ENCODE measurements at regions not wholly inside any gene's neighbourhood (a gene's known extent, or its start where the extent isn't known, plus 50 kb on each side); places are given as distances from the start of the nearest gene placed in this dataset.

DNA sequence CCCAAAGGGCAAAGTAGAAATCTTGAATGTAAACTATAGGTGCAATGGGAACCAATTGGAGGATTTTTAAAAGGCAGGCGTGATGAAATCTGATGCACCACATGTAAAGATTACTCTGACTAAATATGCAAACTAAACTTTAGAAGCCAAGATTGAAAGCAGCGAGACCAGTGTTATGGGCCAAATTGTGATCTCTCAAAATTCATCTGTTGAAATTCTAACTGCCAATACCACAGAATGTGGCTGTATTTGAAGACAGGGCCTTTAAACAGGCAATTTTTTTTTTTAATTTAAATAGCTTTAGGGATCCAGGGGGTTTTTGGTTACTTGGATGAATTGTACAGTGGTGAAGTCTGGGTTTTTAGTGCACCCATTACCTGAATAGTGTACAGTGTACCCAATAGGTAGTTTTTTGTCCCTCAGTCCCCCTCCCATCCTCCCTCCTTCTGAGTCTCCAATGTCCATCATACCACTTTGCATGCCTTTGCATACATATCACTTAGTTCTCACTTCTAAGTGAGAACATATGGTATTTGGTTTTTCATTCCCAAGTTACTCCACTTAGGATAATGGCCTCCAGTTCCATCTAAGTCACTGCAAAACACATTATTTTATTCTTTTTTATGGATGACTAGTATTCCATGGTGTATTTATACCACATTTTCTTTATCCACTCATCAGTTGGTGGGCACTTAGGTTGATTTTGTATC lies 69.7 kb downstream of the DRD1 start:
- POLR2A ChIA-PET, result no interaction called here
- BruUV-seq (replicated peaks), result no TSS peak
- H3K27ac Mint-ChIP-seq (ENCODE audit: unreplicated experiment), result no peak overlapping the region
- peaks cover 19% of the 10 kb centered on the region for H3K4me1 ChIP-seq
- no peaks in the 10 kb centered on the region for H3K36me3 ChIP-seq (ENCODE audit: control insufficient read depth, insufficient read depth, low read length)
- CTCF ChIA-PET, result no interaction called here
- peaks cover 16% of the 10 kb centered on the region for H3K4me1 Mint-ChIP-seq (ENCODE audit: low read depth, unreplicated experiment)
- no peak overlapping the region for H3K4me3 Mint-ChIP-seq (ENCODE audit: unreplicated experiment)
- H3K27me3 Mint-ChIP-seq (ENCODE audit: insufficient read depth, unreplicated experiment), result no peaks in the 10 kb centered on the region
- DNase-seq, result no peak
- intact Hi-C loops (cut with micrococcal nuclease; ENCODE audit: unreplicated experiment), result no loop called here
- H3K4me3 ChIP-seq (ENCODE audit: low read depth, low read length), result no peak overlapping the region
- TF ChIP-seq, protein P1, sequence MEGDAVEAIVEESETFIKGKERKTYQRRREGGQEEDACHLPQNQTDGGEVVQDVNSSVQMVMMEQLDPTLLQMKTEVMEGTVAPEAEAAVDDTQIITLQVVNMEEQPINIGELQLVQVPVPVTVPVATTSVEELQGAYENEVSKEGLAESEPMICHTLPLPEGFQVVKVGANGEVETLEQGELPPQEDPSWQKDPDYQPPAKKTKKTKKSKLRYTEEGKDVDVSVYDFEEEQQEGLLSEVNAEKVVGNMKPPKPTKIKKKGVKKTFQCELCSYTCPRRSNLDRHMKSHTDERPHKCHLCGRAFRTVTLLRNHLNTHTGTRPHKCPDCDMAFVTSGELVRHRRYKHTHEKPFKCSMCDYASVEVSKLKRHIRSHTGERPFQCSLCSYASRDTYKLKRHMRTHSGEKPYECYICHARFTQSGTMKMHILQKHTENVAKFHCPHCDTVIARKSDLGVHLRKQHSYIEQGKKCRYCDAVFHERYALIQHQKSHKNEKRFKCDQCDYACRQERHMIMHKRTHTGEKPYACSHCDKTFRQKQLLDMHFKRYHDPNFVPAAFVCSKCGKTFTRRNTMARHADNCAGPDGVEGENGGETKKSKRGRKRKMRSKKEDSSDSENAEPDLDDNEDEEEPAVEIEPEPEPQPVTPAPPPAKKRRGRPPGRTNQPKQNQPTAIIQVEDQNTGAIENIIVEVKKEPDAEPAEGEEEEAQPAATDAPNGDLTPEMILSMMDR (IDR thresholded peaks at IDR 0.05; ENCODE audit: insufficient read depth in 1 of 2, low read depth in 1 of 2, low read length in 1 of 2, severe bottlenecking in 1 of 2, unreplicated experiment in 1 of 2), result no peak
- H3K27me3 ChIP-seq (replicated peaks; ENCODE audit: control insufficient read depth, insufficient read depth, low read length), result no peaks in the 10 kb centered on the region
- H3K9me3 ChIP-seq, result no peaks in the 10 kb centered on the region
- no peaks in the 10 kb centered on the region for H3K9me3 Mint-ChIP-seq (ENCODE audit: unreplicated experiment)
- no peaks in the 10 kb centered on the region for H3K36me3 Mint-ChIP-seq (ENCODE audit: insufficient read depth, unreplicated experiment)

DNA sequence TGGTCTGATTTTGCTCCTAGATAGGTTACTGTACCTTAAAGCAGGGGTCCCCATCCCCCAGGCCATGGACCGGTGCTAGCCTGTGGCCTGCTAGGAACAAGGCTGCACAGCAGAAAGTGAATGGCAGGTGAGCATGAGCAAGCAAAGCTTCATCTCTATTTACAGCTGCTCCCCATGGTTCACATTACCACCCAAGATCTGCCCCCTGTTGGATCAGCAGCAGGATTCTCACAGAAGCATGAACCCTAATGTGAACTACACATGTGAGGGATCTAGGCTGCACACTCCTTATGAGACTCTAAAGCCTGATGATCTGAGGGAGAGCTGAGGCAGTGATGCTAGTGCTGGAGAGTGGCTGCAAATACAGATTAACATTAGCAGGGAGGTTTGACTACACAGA lies 78.1 kb downstream of the DRD1 start:
- peaks cover 5% of the 10 kb centered on the region; the same call in 1 of the 2 replicates for H3K4me1 ChIP-seq
- H3K4me3 Mint-ChIP-seq (ENCODE audit: unreplicated experiment), result no peak overlapping the region
- no peaks in the 10 kb centered on the region for H3K9me3 Mint-ChIP-seq (ENCODE audit: unreplicated experiment)
- no peak overlapping the region for H3K27ac Mint-ChIP-seq (ENCODE audit: unreplicated experiment)
- no peaks in the 10 kb centered on the region for H3K36me3 Mint-ChIP-seq (ENCODE audit: insufficient read depth, unreplicated experiment)
- intact Hi-C loops (cut with micrococcal nuclease; ENCODE audit: unreplicated experiment), result no loop called here
- ChIA-PET POLR2A (no interaction called here), CTCF (no interaction called here)
- H3K27me3 Mint-ChIP-seq (ENCODE audit: insufficient read depth, unreplicated experiment), result no peaks in the 10 kb centered on the region
- no peaks in the 10 kb centered on the region for H3K36me3 ChIP-seq (ENCODE audit: control insufficient read depth, insufficient read depth, low read length)
- no TSS peak for BruUV-seq (replicated peaks)
- DNase-seq, result no peak
- no peaks in the 10 kb centered on the region for H3K9me3 ChIP-seq
- H3K4me3 ChIP-seq (ENCODE audit: low read depth, low read length), result no peak overlapping the region
- peaks cover 7% of the 10 kb centered on the region for H3K4me1 Mint-ChIP-seq (ENCODE audit: low read depth, unreplicated experiment)
- no peaks in the 10 kb centered on the region for H3K27me3 ChIP-seq (replicated peaks; ENCODE audit: control insufficient read depth, insufficient read depth, low read length)
- TF ChIP-seq, protein P1 (IDR thresholded peaks at IDR 0.05; ENCODE audit: insufficient read depth in 1 of 2, low read depth in 1 of 2, low read length in 1 of 2, severe bottlenecking in 1 of 2, unreplicated experiment in 1 of 2), result no peak

DNA sequence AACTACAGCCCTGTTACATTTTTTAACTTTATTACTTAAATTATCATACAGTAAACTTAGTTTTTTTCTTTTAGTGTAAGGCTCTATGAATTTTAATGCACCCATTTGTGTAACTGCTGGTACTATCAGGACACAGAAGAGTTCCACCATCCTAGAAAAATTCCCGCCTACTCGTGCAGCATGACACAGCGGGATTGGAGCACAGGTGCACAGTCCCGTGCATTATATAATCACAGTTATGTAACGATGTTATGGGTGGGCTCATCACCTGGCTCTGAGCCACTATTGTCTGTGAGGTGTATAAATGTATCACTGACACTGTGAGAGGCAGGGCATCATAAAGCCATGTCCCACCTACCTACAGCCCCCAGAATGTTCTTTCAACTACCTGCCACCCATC lies 80.7 kb downstream of the DRD1 start:
- H3K4me1 ChIP-seq, result peaks cover 5% of the 10 kb centered on the region; the same call in 1 of the 2 replicates
- no peak for DNase-seq
- no peaks in the 10 kb centered on the region for H3K27me3 ChIP-seq (replicated peaks; ENCODE audit: control insufficient read depth, insufficient read depth, low read length)
- Mint-ChIP-seq H3K27me3 (ENCODE audit: insufficient read depth, unreplicated experiment) (no peaks in the 10 kb centered on the region), H3K27ac (ENCODE audit: unreplicated experiment) (no peak overlapping the region), H3K36me3 (ENCODE audit: insufficient read depth, unreplicated experiment) (no peaks in the 10 kb centered on the region), H3K4me3 (ENCODE audit: unreplicated experiment) (no peak overlapping the region), H3K4me1 (ENCODE audit: low read depth, unreplicated experiment) (peaks cover 7% of the 10 kb centered on the region), H3K9me3 (ENCODE audit: unreplicated experiment) (no peaks in the 10 kb centered on the region)
- ChIA-PET POLR2A (no interaction called here), CTCF (no interaction called here)
- no TSS peak for BruUV-seq (replicated peaks)
- intact Hi-C loops (cut with micrococcal nuclease; ENCODE audit: unreplicated experiment), result no loop called here
- no peaks in the 10 kb centered on the region for H3K9me3 ChIP-seq
- TF ChIP-seq, protein P1 (IDR thresholded peaks at IDR 0.05; ENCODE audit: insufficient read depth in 1 of 2, low read depth in 1 of 2, low read length in 1 of 2, severe bottlenecking in 1 of 2, unreplicated experiment in 1 of 2), result no peak
- H3K36me3 ChIP-seq (ENCODE audit: control insufficient read depth, insufficient read depth, low read length), result no peaks in the 10 kb centered on the region
- H3K4me3 ChIP-seq (ENCODE audit: low read depth, low read length), result no peak overlapping the region
